ENCODE measurements at regions not wholly inside any gene's neighbourhood (a gene's known extent, or its start where the extent isn't known, plus 50 kb on each side); places are given as distances from the start of the nearest gene placed in this dataset.
"Not testable (repeated sequence)": the region's sequence is repeated elsewhere in the genome, so short reads cannot be mapped to it uniquely, and the experiment has no call there.

DNA sequence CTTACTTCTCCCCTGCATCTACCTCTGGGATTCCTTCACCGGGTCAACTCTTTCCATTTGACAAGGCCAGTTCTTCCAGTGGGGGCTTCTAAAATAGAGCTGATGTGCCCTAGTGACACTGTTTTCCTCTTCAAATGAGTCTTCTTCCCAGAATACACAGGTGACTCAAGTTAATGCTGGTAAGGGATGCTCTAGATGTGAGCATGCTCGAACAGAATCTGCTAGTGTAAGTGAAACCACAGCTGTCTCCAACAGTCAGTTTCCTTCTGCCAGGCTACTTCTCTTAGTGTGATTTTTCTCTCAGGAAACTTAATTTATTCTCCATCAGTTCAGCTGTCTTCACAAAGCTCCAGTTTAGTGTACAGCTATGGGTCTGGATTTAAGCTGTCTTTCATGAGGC is 194.9 kb upstream of the C1orf87 start:
- Histone ChIP-seq H3K27me3 (no peaks in the 10 kb centered on the region), H3K9ac (no peak overlapping the region)
- TF ChIP-seq Cebpa-rat (IDR thresholded peaks at IDR 0.05), result no peak

DNA sequence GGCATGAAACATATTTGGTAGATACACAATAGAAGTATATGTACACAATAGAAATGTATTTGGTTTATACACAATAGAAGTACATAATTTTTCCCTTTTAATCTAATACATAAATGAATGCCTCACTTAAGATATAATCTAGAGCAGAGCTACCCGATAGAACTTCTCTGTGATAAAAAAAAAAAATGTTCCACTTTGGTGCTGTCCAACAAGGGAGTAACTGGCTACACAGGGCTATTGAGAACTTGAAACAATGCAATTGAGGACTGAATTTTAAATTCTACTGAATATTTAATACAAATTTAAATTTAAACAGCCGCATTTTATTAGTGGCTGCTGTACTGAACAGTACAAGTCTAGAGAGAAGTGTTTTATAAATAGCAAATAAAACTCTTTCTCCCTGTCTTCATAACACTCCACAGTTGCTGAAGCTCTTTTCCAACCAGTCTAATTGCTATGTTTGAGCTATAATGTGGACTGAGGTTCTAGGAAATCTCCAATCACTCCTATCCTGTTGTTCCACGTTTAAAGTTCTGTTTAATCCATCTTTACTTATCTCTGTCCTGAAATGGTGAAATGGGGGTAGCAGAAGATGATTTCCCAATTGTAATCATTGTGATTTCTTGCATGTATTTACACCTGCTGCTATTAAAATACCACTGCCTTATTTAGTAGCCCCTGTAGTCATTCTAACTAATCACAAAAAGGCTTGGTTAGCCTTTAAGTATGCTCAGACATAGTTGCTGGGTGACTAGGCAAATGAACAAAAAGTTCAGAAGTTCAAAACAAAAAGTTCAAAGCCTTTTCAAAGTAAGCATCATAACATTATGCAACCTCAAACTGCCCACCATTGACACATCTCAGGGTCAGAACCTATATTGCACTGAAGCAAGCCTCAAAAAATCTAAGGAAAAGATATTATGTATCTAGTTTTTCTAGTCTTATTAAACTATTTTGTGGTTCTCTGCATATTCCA is 192.3 kb upstream of the C1orf87 start:
- no peak for TF ChIP-seq Cebpa-rat (IDR thresholded peaks at IDR 0.05)
- Histone ChIP-seq H3K4me1 (no peaks in the 10 kb centered on the region), H3K4me3 (no peak overlapping the region), H3K27ac (no peak overlapping the region), H3K9me3 (replicated peaks in 1 of 11) (no peaks in the 10 kb centered on the region), H3K36me3 (no peaks in the 10 kb centered on the region), H3K4me2 (no peak overlapping the region), H3K9ac (no peak overlapping the region), H3K27me3 (no peaks in the 10 kb centered on the region), H4K20me1 (no peaks in the 10 kb centered on the region)

More for the DNA sequence above, 194.9 kb upstream of the C1orf87 start:
- Histone ChIP-seq H3K4me2 (no peak overlapping the region), H3K9me3 (replicated peaks in 1 of 11) (no peaks in the 10 kb centered on the region), H4K20me1 (no peaks in the 10 kb centered on the region), H3K4me1 (no peaks in the 10 kb centered on the region), H3K27ac (no peak overlapping the region), H3K36me3 (no peaks in the 10 kb centered on the region), H3K4me3 (no peak overlapping the region)

DNA sequence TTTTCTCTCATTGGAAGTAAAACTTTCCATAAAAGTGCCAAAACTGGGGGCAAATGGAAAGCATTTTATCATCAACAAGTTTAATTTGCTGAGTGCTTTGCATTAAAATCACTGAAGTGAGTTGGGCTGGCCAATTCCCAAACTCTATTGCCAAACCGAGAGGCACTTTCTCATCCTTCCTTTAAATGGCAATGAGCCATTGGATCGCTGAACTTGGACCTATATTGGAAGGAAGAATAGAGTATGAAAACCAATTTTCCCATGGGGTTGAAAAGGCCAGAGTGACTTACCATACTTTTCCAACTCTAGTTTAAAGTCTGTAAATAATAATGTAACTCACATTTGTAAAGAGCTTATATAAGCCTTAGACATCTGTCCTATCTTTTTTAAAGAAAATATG is 189.1 kb upstream of the C1orf87 start:
- H3K4me2 ChIP-seq, result no peak overlapping the region
- no peak overlapping the region for H3K9ac ChIP-seq
- H3K36me3 ChIP-seq, result no peaks in the 10 kb centered on the region
- no peak overlapping the region for H3K4me3 ChIP-seq
- no peak overlapping the region for H3K27ac ChIP-seq
- no peaks in the 10 kb centered on the region for H3K27me3 ChIP-seq
- H3K4me1 ChIP-seq, result no peaks in the 10 kb centered on the region
- no peaks in the 10 kb centered on the region for H3K9me3 ChIP-seq (replicated peaks in 1 of 11)
- TF ChIP-seq Cebpa-rat (IDR thresholded peaks at IDR 0.05), result no peak
- H4K20me1 ChIP-seq, result no peaks in the 10 kb centered on the region

DNA sequence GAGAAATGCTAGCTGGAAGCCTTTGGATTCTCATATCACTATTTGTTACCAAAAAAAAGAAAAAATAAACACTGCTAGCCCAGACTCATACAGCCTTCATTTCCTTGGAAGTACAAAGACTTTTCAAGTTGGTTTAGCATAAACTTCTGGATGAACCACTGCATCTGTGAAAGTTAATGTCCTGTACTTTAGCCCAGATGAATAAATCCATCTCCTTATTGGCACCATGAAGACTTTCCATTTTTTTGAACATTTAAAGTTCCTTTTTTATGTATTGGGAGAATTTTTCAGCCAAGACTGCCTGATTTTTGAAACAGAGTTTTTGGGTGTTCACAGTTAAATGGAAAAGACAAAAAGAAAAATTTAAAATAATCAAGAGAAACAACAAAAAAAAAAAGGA is 184.0 kb upstream of the C1orf87 start:
- Histone ChIP-seq H3K4me3 (no peak overlapping the region), H3K9me3 (replicated peaks in 1 of 11) (no peaks in the 10 kb centered on the region; a peak in 1 of 22 replicates), H3K4me1 (no peaks in the 10 kb centered on the region), H3K4me2 (no peak overlapping the region), H3K27me3 (no peaks in the 10 kb centered on the region), H3K27ac (no peak overlapping the region), H3K36me3 (no peaks in the 10 kb centered on the region), H4K20me1 (no peaks in the 10 kb centered on the region), H3K9ac (no peak overlapping the region)
- no peak for TF ChIP-seq Cebpa-rat (IDR thresholded peaks at IDR 0.05)

DNA sequence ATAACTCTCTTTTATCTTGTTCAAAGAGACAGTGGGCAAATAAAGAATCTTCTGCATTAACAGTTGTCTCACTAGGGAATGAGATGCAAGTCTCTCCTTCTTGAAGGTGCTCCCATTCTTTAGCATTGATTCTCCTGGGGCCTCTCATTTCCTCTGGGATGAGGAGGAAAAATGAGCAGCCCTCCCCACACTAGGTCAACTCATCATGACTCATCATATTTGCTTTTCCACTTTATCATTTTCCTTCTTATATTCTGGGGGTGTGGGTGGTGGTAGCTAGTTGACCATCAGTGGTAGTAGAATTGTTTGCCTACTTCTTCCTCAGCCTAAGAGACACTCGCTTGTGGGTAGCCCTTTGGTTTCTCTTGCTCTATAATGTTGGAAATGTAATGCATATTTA is 182.0 kb upstream of the C1orf87 start:
- Histone ChIP-seq H3K27me3 (no peaks in the 10 kb centered on the region), H3K4me1 (no peaks in the 10 kb centered on the region), H3K4me2 (no peak overlapping the region), H3K36me3 (no peaks in the 10 kb centered on the region), H3K4me3 (no peak overlapping the region), H3K9ac (no peak overlapping the region), H3K9me3 (replicated peaks in 1 of 11) (no peaks in the 10 kb centered on the region; a peak in 1 of 22 replicates), H3K27ac (no peak overlapping the region), H4K20me1 (no peaks in the 10 kb centered on the region)
- no peak for TF ChIP-seq Cebpa-rat (IDR thresholded peaks at IDR 0.05)

DNA sequence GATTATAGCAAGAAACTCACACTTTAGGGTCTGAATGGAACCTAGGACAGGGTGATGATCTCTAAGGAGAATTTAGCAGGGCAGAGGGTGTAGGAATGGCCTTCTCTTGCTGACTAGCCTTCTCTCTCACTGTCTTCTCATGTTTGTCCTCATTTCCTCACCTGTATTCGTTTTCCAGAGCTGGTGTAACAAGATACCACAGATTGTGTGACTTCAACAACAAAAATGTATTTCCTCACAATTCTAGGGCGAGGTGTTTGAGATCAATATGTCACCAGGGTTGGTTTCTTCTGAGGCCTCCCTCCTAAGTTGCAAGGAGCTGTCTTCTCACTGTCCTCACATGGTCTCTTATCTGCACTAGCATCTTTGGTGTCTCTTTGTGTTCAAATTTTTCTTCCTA is 177.9 kb upstream of the C1orf87 start:
- Histone ChIP-seq H3K4me1 (no peaks in the 10 kb centered on the region), H3K27ac (no peak overlapping the region), H3K27me3 (no peaks in the 10 kb centered on the region), H3K4me2 (no peak overlapping the region), H4K20me1 (no peaks in the 10 kb centered on the region), H3K9ac (no peak overlapping the region), H3K9me3 (replicated peaks in 1 of 11) (0 out of 22 replicates have a peak, but pooled peaks cover 0 to 10% (median 0%) of the 10 kb centered on the region in 11 experiments), H3K36me3 (no peaks in the 10 kb centered on the region), H3K4me3 (no peak overlapping the region)
- TF ChIP-seq Cebpa-rat (IDR thresholded peaks at IDR 0.05), result no peak

DNA sequence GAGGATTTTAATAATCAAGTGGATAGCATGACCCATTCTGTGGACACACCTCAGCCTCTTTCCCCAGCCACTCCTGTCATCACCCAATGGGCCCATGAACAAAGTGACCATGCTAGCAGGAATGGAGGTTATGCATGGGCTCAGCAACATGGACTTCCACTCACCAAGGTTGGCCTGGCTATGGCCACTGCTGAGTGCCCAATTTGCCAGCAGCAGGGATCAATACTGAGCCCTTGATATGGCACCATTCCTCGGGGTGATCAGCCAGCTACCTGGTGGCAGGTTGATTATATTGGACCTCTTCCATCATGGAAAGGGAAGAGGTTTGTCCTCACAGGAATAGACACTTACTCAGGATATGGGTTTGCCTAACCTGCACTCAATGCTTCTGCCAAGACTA is 173.9 kb upstream of the C1orf87 start:
- not testable (repeated sequence) for H3K4me3 ChIP-seq; H3K9me3 ChIP-seq (replicated peaks in 1 of 11); H3K4me1 ChIP-seq; H3K27me3 ChIP-seq; H4K20me1 ChIP-seq; H3K36me3 ChIP-seq; H3K9ac ChIP-seq; H3K27ac ChIP-seq; H3K4me2 ChIP-seq

DNA sequence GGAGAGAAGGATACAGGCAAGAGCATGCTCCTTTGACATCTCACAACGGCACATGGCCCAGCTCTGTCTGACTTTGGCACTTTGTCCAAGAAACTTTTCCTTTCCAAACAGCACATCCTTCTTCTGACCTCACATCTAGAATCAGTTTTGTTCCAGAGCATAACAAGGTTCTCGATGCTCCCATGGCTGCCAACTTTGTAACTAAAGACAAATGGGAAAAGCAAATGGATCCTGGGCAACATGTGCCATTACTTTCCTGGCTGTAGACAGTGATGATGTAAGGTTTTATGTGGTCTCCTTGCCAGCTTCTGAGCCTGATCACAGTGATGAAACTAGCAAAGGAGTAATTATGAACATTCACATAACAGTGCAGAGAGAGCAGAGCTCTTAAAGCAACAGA is 171.8 kb upstream of the C1orf87 start:
- Histone ChIP-seq H3K9me3 (replicated peaks in 1 of 11) (peaks cover 0 to 10% (median 0%) of the 10 kb centered on the region in 11 experiments; a peak in 1 of 22 replicates), H3K4me2 (no peak overlapping the region), H4K20me1 (no peaks in the 10 kb centered on the region), H3K4me3 (no peak overlapping the region), H3K9ac (no peak overlapping the region), H3K4me1 (no peaks in the 10 kb centered on the region), H3K27ac (no peak overlapping the region), H3K36me3 (no peaks in the 10 kb centered on the region), H3K27me3 (no peaks in the 10 kb centered on the region)
- TF ChIP-seq Cebpa-rat (IDR thresholded peaks at IDR 0.05), result no peak

DNA sequence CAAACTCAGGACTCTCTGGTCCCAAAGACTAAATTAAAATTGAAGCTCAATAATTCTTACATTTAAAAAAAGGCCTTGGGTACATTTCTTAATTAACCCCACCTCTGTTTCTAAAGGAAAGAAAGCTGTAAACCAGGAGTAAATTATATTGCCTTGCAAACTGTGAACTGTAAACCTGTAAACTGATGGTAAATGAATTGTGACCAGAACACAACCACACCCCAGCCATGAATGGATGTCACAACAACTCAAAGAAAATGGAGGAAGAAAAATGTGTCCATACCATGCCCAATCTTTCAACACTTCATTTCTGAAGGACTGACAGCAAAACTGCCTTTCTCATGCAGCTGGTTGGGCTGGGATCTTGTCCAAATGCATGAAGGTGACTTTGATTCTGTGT is 171.3 kb upstream of the C1orf87 start:
- TF ChIP-seq Cebpa-rat (IDR thresholded peaks at IDR 0.05), result no peak
- H3K27me3 ChIP-seq, result no peaks in the 10 kb centered on the region

DNA sequence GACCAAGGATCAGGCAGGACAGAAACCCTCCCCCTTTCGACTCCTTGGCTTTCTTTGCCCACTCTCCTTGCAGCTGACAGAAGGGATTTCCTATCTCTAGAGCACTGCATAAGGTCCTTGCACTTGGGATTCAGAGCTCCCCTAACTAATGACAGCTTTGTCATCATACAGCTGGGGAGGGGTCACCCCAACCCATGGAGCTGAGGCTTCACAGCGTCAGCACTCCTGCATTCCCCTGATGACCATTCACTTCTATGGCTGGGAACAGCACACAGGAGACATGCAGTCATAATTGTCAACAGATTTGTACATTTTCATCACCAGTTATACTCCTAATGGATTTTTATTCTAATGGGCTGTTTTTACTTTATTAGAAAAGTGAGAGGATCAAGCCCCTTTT is 161.7 kb upstream of the C1orf87 start:
- no peak for TF ChIP-seq Cebpa-rat (IDR thresholded peaks at IDR 0.05)
- Histone ChIP-seq H4K20me1 (no peaks in the 10 kb centered on the region), H3K27ac (no peak overlapping the region), H3K4me1 (no peaks in the 10 kb centered on the region), H3K4me2 (no peak overlapping the region), H3K9ac (no peak overlapping the region), H3K36me3 (no peaks in the 10 kb centered on the region), H3K9me3 (replicated peaks in 1 of 11) (peaks cover 0 to 4% (median 0%) of the 10 kb centered on the region in 11 experiments; a peak in 1 of 22 replicates), H3K27me3 (no peaks in the 10 kb centered on the region), H3K4me3 (no peak overlapping the region)

More for the DNA sequence above, 171.3 kb upstream of the C1orf87 start:
- no peaks in the 10 kb centered on the region for H3K4me1 ChIP-seq
- H3K9me3 ChIP-seq (replicated peaks in 1 of 11), result peaks cover 0 to 10% (median 0%) of the 10 kb centered on the region in 11 experiments; a peak in 1 of 22 replicates
- no peak overlapping the region for H3K27ac ChIP-seq
- H3K4me3 ChIP-seq, result no peak overlapping the region
- H3K36me3 ChIP-seq, result no peaks in the 10 kb centered on the region
- no peaks in the 10 kb centered on the region for H4K20me1 ChIP-seq
- no peak overlapping the region for H3K4me2 ChIP-seq
- no peak overlapping the region for H3K9ac ChIP-seq
